A549 (cell line): ENCODE measurements at regions not wholly inside any gene's neighbourhood (a gene's known extent, or its start where the extent isn't known, plus 50 kb on each side); places are given as distances from the start of the nearest gene placed in this dataset.

Source experiments
- ATAC-seq, 2 experiments: fragments of 200-7000 bp in 1 of 2; fragments of >200 bp in 1 of 2; cut with Nextera tagmentation in 1 of 2; cut with Tn5 transposase in 1 of 2; 3 replicates each; pipeline versions ENCODE4 v1.8.0 to v1.9.1; 2018 to 2020; ENCODE audit warnings: mild to moderate bottlenecking in 1 of 2, moderate library complexity in 1 of 2
- CTCF ChIA-PET: fragments of 300-600 bp; sonication (Branson Sonifier 250); formaldehyde crosslinking; extraction: SDS; loops from one replicate; lab custom pipeline; 2021; ENCODE audit warnings: antibody characterized with exemption, inconsistent platforms; lab: Yijun Ruan, JAX
- POLR2A ChIA-PET: fragments of 350-600 bp; formaldehyde crosslinking; extraction: SDS; loops from one replicate; lab custom pipeline; 2021; ENCODE audit warnings: antibody characterized with exemption, inconsistent platforms; lab: Yijun Ruan, JAX
- DNase-seq, 2 experiments: peaks; one replicate each; pipeline versions ENCODE4 v3.0.0 to v3.0.0-alpha.2; 2011 to 2016; ENCODE audit warnings: low read depth in 1 of 2, low spot score in 1 of 2
- FAIRE-seq: peaks from 2 replicates; lab custom pipeline; 2011; peaks lifted over from hg19 to GRCh38; lab: Jason Lieb, UNC
- H3K27ac ChIP-seq, 2 experiments: fragments of >200 bp; sonication (Bioruptor Twin); formaldehyde crosslinking; 3 replicates each; pipeline ENCODE4 v1.5.1; 2016 to 2017
- H3K4me1 ChIP-seq: fragments of >200 bp; sonication (Bioruptor Twin); formaldehyde crosslinking; 3 replicates; pipeline ENCODE4 v1.6.1; 2016
- H3K4me2 ChIP-seq: fragments of >200 bp; sonication (Bioruptor Twin); formaldehyde crosslinking; 3 replicates; pipeline ENCODE4 v1.6.1; 2016
- H3K4me3 ChIP-seq: fragments of >200 bp; sonication (Bioruptor Twin); formaldehyde crosslinking; 3 replicates; pipeline ENCODE4 v1.5.1; 2016
- H3K9me3 ChIP-seq: fragments of >200 bp; sonication (Bioruptor Twin); formaldehyde crosslinking; 3 replicates; pipeline ENCODE4 v1.6.1; 2016
- BCL3 ChIP-seq: fragments of >200 bp; sonication (Bioruptor Twin); formaldehyde crosslinking; IDR thresholded peaks from 3 replicates; pipeline ENCODE4 v1.6.1; 2016
- BHLHE40 ChIP-seq: IDR thresholded peaks from 2 replicates; pipeline ENCODE4 v1.6.1; 2012; ENCODE audit warnings: low read depth, low read length, inconsistent platforms
- CBX2 ChIP-seq: fragments of 200-600 bp; sonication (generic); IDR thresholded peaks from 2 replicates; pipeline ENCODE4 v1.6.1; 2016; ENCODE audit warnings: low read depth, mild to moderate bottlenecking, borderline replicate concordance
- CTCF ChIP-seq: fragments of >200 bp; sonication (Bioruptor Twin); formaldehyde crosslinking; IDR thresholded peaks from 3 replicates; pipeline ENCODE4 v1.5.1; 2016
- EHF ChIP-seq: fragments of 250-450 bp; sonication (Bioruptor Pico); IDR thresholded peaks from 2 replicates; pipeline ENCODE4 v1.5.0; 2020; ENCODE audit warnings: mild to moderate bottlenecking
- EHMT2 ChIP-seq: fragments of 200-600 bp; sonication (generic); IDR thresholded peaks from 2 replicates; pipeline ENCODE4 v1.6.1; 2016; ENCODE audit warnings: antibody characterized with exemption, low read depth, mild to moderate bottlenecking, moderate library complexity
- FOXS1 ChIP-seq: fragments of 250-450 bp; sonication (Bioruptor Pico); IDR thresholded peaks from 2 replicates; pipeline ENCODE4 v1.5.0; 2020; ENCODE audit warnings: mild to moderate bottlenecking, moderate library complexity
- HDAC2 ChIP-seq: fragments of 200-600 bp; sonication (generic); IDR thresholded peaks from 2 replicates; pipeline ENCODE4 v1.6.1; 2016
- HES2 ChIP-seq: fragments of >200 bp; sonication (Bioruptor Twin); formaldehyde crosslinking; IDR thresholded peaks from 2 replicates; pipeline ENCODE4 v1.6.1; 2016
- HEYL ChIP-seq: fragments of 250-450 bp; sonication (Bioruptor Pico); IDR thresholded peaks from 2 replicates; pipeline ENCODE4 v1.8.0; 2021; ENCODE audit warnings: mild to moderate bottlenecking, moderate library complexity
- HMGXB4 ChIP-seq: fragments of 250-450 bp; sonication (Bioruptor Pico); IDR thresholded peaks from 2 replicates; pipeline ENCODE4 v1.5.0; 2021; ENCODE audit warnings: mild to moderate bottlenecking, moderate library complexity, borderline replicate concordance
- JUNB ChIP-seq: fragments of >200 bp; sonication (Bioruptor Twin); formaldehyde crosslinking; IDR thresholded peaks from 2 replicates; pipeline ENCODE4 v1.6.1; 2016
- KDM5A ChIP-seq: fragments of 200-600 bp; sonication (generic); IDR thresholded peaks from 2 replicates; pipeline ENCODE4 v1.6.1; 2016; ENCODE audit warnings: antibody characterized with exemption, mild to moderate bottlenecking
- MAFK ChIP-seq: fragments of 450-650 bp; IDR thresholded peaks from 2 replicates; pipeline ENCODE4 v1.6.1; 2014; ENCODE audit not compliant: partially characterized antibody
- MAX ChIP-seq: IDR thresholded peaks from 2 replicates; pipeline ENCODE4 v1.6.1; 2012
- MYC ChIP-seq: IDR thresholded peaks from 2 replicates; pipeline ENCODE4 v1.6.1; 2012; ENCODE audit warnings: mild to moderate bottlenecking, inconsistent platforms, low read length, improper control_type of control experiment, borderline replicate concordance
- NFE2L2 ChIP-seq: fragments of 150-350 bp; conservative IDR thresholded peaks from 2 replicates; pipeline ENCODE4 v1.6.1; 2014; ENCODE audit warnings: low read length
- NPAS2 ChIP-seq: fragments of 250-450 bp; sonication (Bioruptor Pico); IDR thresholded peaks from 2 replicates; pipeline ENCODE4 v1.8.0; 2022; ENCODE audit warnings: mild to moderate bottlenecking, moderate library complexity, borderline replicate concordance
- POLR2AphosphoS2 ChIP-seq: conservative IDR thresholded peaks from 2 replicates; pipeline ENCODE4 v1.6.1; 2012; ENCODE audit warnings: low read length, improper control_type of control experiment, inconsistent platforms
- RCOR1 ChIP-seq: fragments of 150-350 bp; IDR thresholded peaks from 2 replicates; pipeline ENCODE4 v1.6.1; 2014; ENCODE audit warnings: antibody characterized with exemption, low read length, low read depth
- RFX5 ChIP-seq: fragments of 450-650 bp; IDR thresholded peaks from 2 replicates; pipeline ENCODE4 v1.7.1; 2014; ENCODE audit warnings: antibody characterized with exemption, mild to moderate bottlenecking, moderate library complexity
- RNF2 ChIP-seq: fragments of 200-600 bp; sonication (generic); IDR thresholded peaks from 2 replicates; pipeline ENCODE4 v1.6.1; 2016; ENCODE audit warnings: low read depth, mild to moderate bottlenecking, antibody characterized with exemption, moderate library complexity, borderline replicate concordance
- SMC3 ChIP-seq: fragments of >200 bp; sonication (Bioruptor Twin); formaldehyde crosslinking; IDR thresholded peaks from 3 replicates; pipeline ENCODE4 v1.6.1; 2018; ENCODE audit warnings: inconsistent platforms
- SREBF2 ChIP-seq: fragments of 450-650 bp; IDR thresholded peaks from 2 replicates; pipeline ENCODE4 v1.6.1; 2014; ENCODE audit warnings: mild to moderate bottlenecking, moderate library complexity
- ZC3H11A ChIP-seq: fragments of 450-650 bp; IDR thresholded peaks from 2 replicates; pipeline ENCODE4 v1.6.1; 2014; ENCODE audit warnings: antibody characterized with exemption, mild to moderate bottlenecking
- ZNF302 ChIP-seq: fragments of 250-450 bp; sonication (Bioruptor Pico); IDR thresholded peaks from 2 replicates; pipeline ENCODE4 v1.9.0; 2021; ENCODE audit warnings: inconsistent platforms, mild to moderate bottlenecking, moderate library complexity
- WGBS: methylation state at CpG from one replicate; pipeline ENCODE4 v1.1.6; 2017; ENCODE audit errors: missing lambda C conversion rate; 5-methylcytosine and 5-hydroxymethylcytosine counted together

- Histone ChIP-seq H3K9me3 (no peaks in the 10 kb centered on the region), H3K4me1 (no peaks in the 10 kb centered on the region), H3K27ac (no peak overlapping the region), H3K4me3 (no peak overlapping the region), H3K4me2 (no peak overlapping the region)
- no peak for DNase-seq
- TF ChIP-seq MAX, result no peak
- no peak for TF ChIP-seq HES2
- TF ChIP-seq HMGXB4, result no peak
- no peak for TF ChIP-seq SMC3
- TF ChIP-seq MAFK, result no peak
- TF ChIP-seq RFX5, result no peak
- no peak for TF ChIP-seq MYC
- no peak for TF ChIP-seq BHLHE40
- TF ChIP-seq RCOR1, result no peak
- TF ChIP-seq JUNB, result no peak
- no peak for TF ChIP-seq EHF (CRISPR knock-in tag)
- TF ChIP-seq NFE2L2, result no peak
- no peak for TF ChIP-seq SREBF2
- TF ChIP-seq FOXS1 (CRISPR knock-in tag), result no peak
- TF ChIP-seq KDM5A, result no peak
- no peak for TF ChIP-seq ZNF302 (CRISPR knock-in tag)
- TF ChIP-seq HDAC2, result no peak
- POLR2A ChIA-PET, result no interaction called here
- FAIRE-seq, result no peak
- WGBS, result 18% methylated on average over 6 of the region's 6 CpGs
- no peak for ATAC-seq
- CTCF ChIA-PET, result no interaction called here
These were observed 117.1 kb upstream of the IRX4 start for GRCh38 chr5:1999794-2000193.

- ATAC-seq (no peak), DNase-seq (no peak), FAIRE-seq (no peak)
- H3K27ac ChIP-seq, result no peak overlapping the region
- TF ChIP-seq CBX2 (no peak), POLR2AphosphoS2 (no peak), NPAS2 (CRISPR knock-in tag) (no peak), RNF2 (no peak), FOXS1 (CRISPR knock-in tag) (no peak), MYC (no peak), NFE2L2 (no peak), EHMT2 (no peak), BHLHE40 (no peak), HEYL (CRISPR knock-in tag) (no peak), ZC3H11A (no peak), EHF (CRISPR knock-in tag) (no peak), BCL3 (no peak), CTCF (no peak), HDAC2 (no peak), SMC3 (no peak), ZNF302 (CRISPR knock-in tag) (no peak)
- no peaks in the 10 kb centered on the region for H3K9me3 ChIP-seq
- no peaks in the 10 kb centered on the region for H3K4me1 ChIP-seq
- WGBS, result 20% methylated on average over 4 of the region's 4 CpGs
- H3K4me2 ChIP-seq, result no peak overlapping the region
- no peak overlapping the region for H3K4me3 ChIP-seq
- POLR2A ChIA-PET, result no interaction called here
- CTCF ChIA-PET, result no interaction called here
These were observed 116.1 kb upstream of the IRX4 start for GRCh38 chr5:1998716-1999317.
